Neuron (in vitro differentiated cells): ENCODE measurements at regions not wholly inside any gene's neighbourhood (a gene's known extent, or its start where the extent isn't known, plus 50 kb on each side); places are given as distances from the start of the nearest gene placed in this dataset.

Experiments
- H2AFZ ChIP-seq: one replicate; pipeline ENCODE4 v1.6.1; 2013; ENCODE audit warnings: low read depth, mild to moderate bottlenecking, inconsistent platforms, low read length, moderate library complexity
- H3K27me3 ChIP-seq: one replicate; pipeline ENCODE4 v1.6.1; 2013; ENCODE audit warnings: low read length; ENCODE audit not compliant: insufficient read depth
- H3K36me3 ChIP-seq: one replicate; pipeline ENCODE4 v1.6.1; 2013; ENCODE audit warnings: low read length; ENCODE audit not compliant: insufficient read depth
- H3K4me1 ChIP-seq: one replicate; pipeline ENCODE4 v1.6.1; 2013; ENCODE audit warnings: low read length; ENCODE audit not compliant: insufficient read depth
- H3K4me3 ChIP-seq: 2 replicates; pipeline ENCODE4 v1.5.1; 2013; ENCODE audit warnings: mild to moderate bottlenecking, low read length, moderate library complexity
- H3K9me3 ChIP-seq: one replicate; pipeline ENCODE4 v1.6.1; 2013; ENCODE audit warnings: low read length

- no peak overlapping the region for H2AFZ ChIP-seq
- H3K27me3 ChIP-seq: no peaks in the 10 kb centered on the region
- no peaks in the 10 kb centered on the region for H3K36me3 ChIP-seq
- H3K4me3 ChIP-seq: no peak overlapping the region
- H3K4me1 ChIP-seq: no peaks in the 10 kb centered on the region
- no peaks in the 10 kb centered on the region for H3K9me3 ChIP-seq
Observed at GRCh38 chr18:40980171-40980570, 974.9 kb upstream of the PIK3C3 start.

DNA sequence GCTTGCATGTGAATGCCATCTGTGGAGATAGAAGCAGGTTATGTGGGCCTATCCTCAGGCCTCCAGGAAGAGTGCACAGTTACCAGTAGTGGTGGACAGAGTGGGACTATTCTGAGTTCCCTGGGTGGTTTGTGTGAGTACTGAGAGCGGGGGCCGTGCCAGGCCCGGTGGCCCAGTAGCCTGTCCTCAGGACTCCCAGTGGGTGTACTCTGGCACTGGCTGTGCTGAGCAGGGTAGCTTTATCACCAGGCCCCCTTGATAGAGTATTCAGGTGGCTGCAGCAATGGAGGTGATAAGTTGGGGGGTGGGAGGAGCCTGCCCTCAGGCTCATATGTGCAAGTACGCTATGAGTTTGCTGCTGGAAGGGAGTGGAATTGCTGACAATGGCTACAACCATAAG lies 979.0 kb upstream of the PIK3C3 start:
- H3K27me3 ChIP-seq: no peaks in the 10 kb centered on the region
- H3K9me3 ChIP-seq: no peaks in the 10 kb centered on the region
- no peaks in the 10 kb centered on the region for H3K36me3 ChIP-seq
- no peaks in the 10 kb centered on the region for H3K4me1 ChIP-seq
- H2AFZ ChIP-seq: no peak overlapping the region
- no peak overlapping the region for H3K4me3 ChIP-seq

- Histone ChIP-seq H3K27me3 (no peaks in the 10 kb centered on the region), H3K4me3 (no peak overlapping the region), H2AFZ (no peak overlapping the region), H3K4me1 (no peaks in the 10 kb centered on the region), H3K9me3 (no peaks in the 10 kb centered on the region), H3K36me3 (no peaks in the 10 kb centered on the region)
Observed at GRCh38 chr18:40974448-40974847, 980.6 kb upstream of the PIK3C3 start.

- Histone ChIP-seq H3K4me3 (no peak overlapping the region), H3K4me1 (no peaks in the 10 kb centered on the region), H2AFZ (no peak overlapping the region), H3K27me3 (no peaks in the 10 kb centered on the region), H3K36me3 (no peaks in the 10 kb centered on the region), H3K9me3 (no peaks in the 10 kb centered on the region)
Observed at GRCh38 chr18:40962784-40963183, 992.2 kb upstream of the PIK3C3 start.

DNA sequence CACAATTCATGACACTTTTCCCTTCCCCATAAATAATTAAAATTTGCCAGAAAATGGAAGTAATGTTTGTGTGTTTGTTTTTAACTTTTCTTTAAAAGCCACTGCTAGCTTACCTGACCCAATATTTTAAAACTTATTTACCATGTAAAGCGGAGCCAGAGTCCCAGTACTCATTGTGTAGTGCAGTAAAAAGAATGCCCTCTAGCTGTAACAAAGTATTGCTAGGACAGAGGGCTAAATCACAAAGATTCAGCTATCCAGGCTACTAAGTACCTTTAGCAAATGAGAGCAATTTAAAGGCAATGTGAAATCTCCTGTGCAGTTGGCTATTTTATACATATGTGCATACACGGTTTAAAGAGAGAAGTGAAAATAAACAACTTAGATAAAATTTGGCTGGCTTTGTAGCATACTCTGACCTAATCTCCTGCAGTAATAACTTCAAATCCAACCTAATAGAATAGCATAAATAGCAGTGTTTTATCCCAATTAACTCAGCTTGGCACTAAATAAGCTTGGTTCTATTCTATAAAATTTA lies 997.4 kb upstream of the PIK3C3 start:
- Histone ChIP-seq H3K4me3 (no peak overlapping the region), H3K9me3 (peaks cover 3% of the 10 kb centered on the region), H3K27me3 (no peaks in the 10 kb centered on the region), H2AFZ (no peak overlapping the region), H3K36me3 (no peaks in the 10 kb centered on the region), H3K4me1 (no peaks in the 10 kb centered on the region)

- Histone ChIP-seq H3K36me3 (no peaks in the 10 kb centered on the region), H3K4me1 (no peaks in the 10 kb centered on the region), H3K4me3 (no peak overlapping the region)
Observed at GRCh38 chr18:40956213-40956612, 998.8 kb upstream of the PIK3C3 start.

GRCh38 chr18:40955351-40955750 lies 999.7 kb upstream of the PIK3C3 start:
- Histone ChIP-seq H2AFZ (no peak overlapping the region), H3K4me3 (no peak overlapping the region), H3K4me1 (no peaks in the 10 kb centered on the region), H3K27me3 (no peaks in the 10 kb centered on the region), H3K9me3 (peaks cover 3% of the 10 kb centered on the region), H3K36me3 (no peaks in the 10 kb centered on the region)

More at GRCh38 chr18:40956213-40956612, 998.8 kb upstream of the PIK3C3 start:
- no peak overlapping the region for H2AFZ ChIP-seq
- peaks cover 3% of the 10 kb centered on the region for H3K9me3 ChIP-seq
- no peaks in the 10 kb centered on the region for H3K27me3 ChIP-seq

DNA sequence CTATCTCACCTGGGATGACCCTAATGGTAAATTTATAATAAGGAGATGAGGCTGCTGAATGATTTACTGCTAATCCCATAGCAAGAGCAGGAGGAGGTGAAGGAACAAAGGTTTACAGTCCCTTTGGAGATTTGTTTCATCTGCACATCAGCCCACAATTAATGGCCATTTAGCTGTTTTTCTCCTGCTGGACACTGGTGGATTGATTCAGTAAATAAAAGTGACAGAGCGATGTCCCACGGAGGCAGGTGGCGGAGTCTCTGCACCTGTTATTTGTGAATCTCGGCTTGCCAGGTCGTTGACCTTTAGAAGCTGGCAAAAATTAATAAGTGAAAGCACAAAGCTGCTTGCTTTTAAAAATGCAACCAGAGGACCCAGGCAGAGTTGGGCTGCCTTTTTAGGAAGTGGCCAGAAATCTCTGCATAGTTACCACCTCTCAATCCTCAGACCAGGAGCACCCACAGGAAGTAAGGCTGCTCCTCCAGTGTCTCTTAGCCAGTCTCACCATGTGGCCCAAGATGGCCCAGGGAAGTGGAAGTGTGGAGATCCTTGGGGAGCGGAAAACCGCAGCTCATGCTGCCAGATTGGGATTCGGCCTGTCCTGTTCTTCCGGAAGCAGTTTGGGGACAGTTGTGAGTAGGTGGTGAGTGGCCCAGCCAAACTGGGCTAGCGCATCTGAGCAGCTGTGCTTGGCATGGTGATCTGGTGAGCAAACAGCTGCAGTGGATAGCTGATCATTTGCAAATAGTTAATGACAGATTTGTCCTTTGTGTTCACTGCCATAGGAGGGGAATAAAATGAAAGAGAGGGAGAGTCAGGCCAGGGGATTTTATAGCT lies 1005.7 kb upstream of the PIK3C3 start:
- Histone ChIP-seq H3K27me3 (no peaks in the 10 kb centered on the region), H3K9me3 (peaks cover 3% of the 10 kb centered on the region), H3K4me3 (no peak overlapping the region), H3K36me3 (no peaks in the 10 kb centered on the region), H2AFZ (no peak overlapping the region), H3K4me1 (peaks cover 8% of the 10 kb centered on the region)

- H2AFZ ChIP-seq: no peak overlapping the region
- no peaks in the 10 kb centered on the region for H3K27me3 ChIP-seq
- H3K9me3 ChIP-seq: no peaks in the 10 kb centered on the region
- peaks cover 15% of the 10 kb centered on the region for H3K4me1 ChIP-seq
- H3K4me3 ChIP-seq: no peak overlapping the region
- no peaks in the 10 kb centered on the region for H3K36me3 ChIP-seq
Observed at GRCh38 chr18:40944576-40944975, 1010.5 kb upstream of the PIK3C3 start.

- H3K4me1 ChIP-seq: peaks cover 7% of the 10 kb centered on the region
- no peaks in the 10 kb centered on the region for H3K27me3 ChIP-seq
- no peaks in the 10 kb centered on the region for H3K9me3 ChIP-seq
- H3K36me3 ChIP-seq: no peaks in the 10 kb centered on the region
- H2AFZ ChIP-seq: no peak overlapping the region
- H3K4me3 ChIP-seq: no peak overlapping the region
Observed at GRCh38 chr18:40939656-40940515, 1015.1 kb upstream of the PIK3C3 start.

DNA sequence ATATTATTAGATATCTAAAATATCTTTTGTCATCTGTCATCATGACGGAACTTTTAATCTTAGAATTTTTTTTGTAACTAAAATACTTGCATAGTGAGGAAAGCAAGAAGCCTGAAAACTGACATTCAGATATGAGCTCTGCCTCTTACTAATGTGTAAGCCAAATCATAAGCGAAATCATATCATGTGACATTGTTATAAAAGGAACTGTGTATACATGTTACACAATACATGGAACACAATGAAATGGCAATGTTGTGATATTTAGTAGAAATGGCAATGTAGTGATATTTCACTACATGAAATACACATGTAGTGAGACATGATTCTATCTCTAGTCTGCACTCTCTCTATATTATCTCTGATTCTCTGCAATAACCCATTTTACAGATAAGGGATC lies 1016.4 kb upstream of the PIK3C3 start:
- Histone ChIP-seq H3K36me3 (no peaks in the 10 kb centered on the region), H3K9me3 (no peaks in the 10 kb centered on the region), H2AFZ (no peak overlapping the region), H3K4me3 (no peak overlapping the region), H3K4me1 (peaks cover 7% of the 10 kb centered on the region), H3K27me3 (no peaks in the 10 kb centered on the region)

DNA sequence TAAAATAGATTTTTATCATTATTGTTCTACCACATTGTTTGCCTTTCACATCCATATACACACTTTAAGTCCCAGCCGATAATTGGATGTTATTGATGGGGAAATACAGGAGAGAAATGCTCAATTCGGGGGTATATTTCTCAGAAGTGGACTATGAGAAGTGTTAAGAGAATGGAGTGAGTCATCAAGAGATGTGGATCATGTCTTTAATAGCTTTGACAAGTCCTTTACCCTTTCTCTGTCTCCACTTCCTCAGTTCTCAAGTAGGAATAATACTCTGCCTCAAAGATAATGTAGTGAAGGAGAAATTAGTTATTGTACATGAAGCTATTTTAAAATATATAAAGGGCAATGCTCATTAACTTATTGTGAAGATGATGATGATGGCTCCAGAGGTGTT lies 1017.6 kb upstream of the PIK3C3 start:
- Histone ChIP-seq H3K9me3 (no peaks in the 10 kb centered on the region), H3K36me3 (no peaks in the 10 kb centered on the region), H2AFZ (no peak overlapping the region), H3K27me3 (no peaks in the 10 kb centered on the region), H3K4me3 (no peak overlapping the region), H3K4me1 (peaks cover 7% of the 10 kb centered on the region)

GRCh38 chr18:40935423-40935822 lies 1019.6 kb upstream of the PIK3C3 start:
- no peaks in the 10 kb centered on the region for H3K27me3 ChIP-seq
- no peak overlapping the region for H3K4me3 ChIP-seq
- H3K4me1 ChIP-seq: peaks cover 7% of the 10 kb centered on the region
- H3K9me3 ChIP-seq: no peaks in the 10 kb centered on the region
- no peak overlapping the region for H2AFZ ChIP-seq
- H3K36me3 ChIP-seq: no peaks in the 10 kb centered on the region
